Left hindlimb (tissue), 1 donor: ENCODE measurements at regions not wholly inside any gene's neighbourhood (a gene's known extent, or its start where the extent isn't known, plus 50 kb on each side); places are given as distances from the start of the nearest gene placed in this dataset.
A peak's percentile ranks its signal among the peaks of the same experiment; 100 is the strongest.

Source experiments
- DNase-seq: peaks from one replicate; pipeline ENCODE4 v3.0.0-alpha.2; 2018

- no peak for DNase-seq
These were observed 59.7 kb downstream of the KCNA1 start for GRCh38 chr12:4969405-4969804.

GRCh38 chr12:4974217-4974616 is 64.5 kb downstream of the KCNA1 start:
- no peak for DNase-seq

- DNase-seq = no peak
These were observed 65.9 kb downstream of the KCNA1 start for GRCh38 chr12:4975574-4975973.

- no peak for DNase-seq
These were observed 66.6 kb upstream of the KCNA5 start for GRCh38 chr12:4977102-4977501.

- DNase-seq = peak; percentile 61
These were observed 64.9 kb upstream of the KCNA5 start for GRCh38 chr12:4978737-4979136.

GRCh38 chr12:4979737-4980136 is 63.9 kb upstream of the KCNA5 start:
- DNase-seq = no peak

- DNase-seq = no peak
These were observed 59.3 kb upstream of the KCNA5 start for GRCh38 chr12:4984344-4984743.

GRCh38 chr12:4984971-4985370 is 58.7 kb upstream of the KCNA5 start:
- DNase-seq = no peak

- DNase-seq = no peak
These were observed 57.9 kb upstream of the KCNA5 start for GRCh38 chr12:4985820-4986219.

- no peak for DNase-seq
These were observed 56.3 kb upstream of the KCNA5 start for GRCh38 chr12:4987076-4988046.

GRCh38 chr12:4991373-4991772 is 52.3 kb upstream of the KCNA5 start:
- no peak for DNase-seq

GRCh38 chr12:4991801-4992200 is 51.9 kb upstream of the KCNA5 start:
- DNase-seq = no peak

GRCh38 chr12:4992871-4993270 is 50.8 kb upstream of the KCNA5 start:
- no peak for DNase-seq
